GM19372 (cell line): ENCODE measurements at regions not wholly inside any gene's neighbourhood (a gene's known extent, or its start where the extent isn't known, plus 50 kb on each side); places are given as distances from the start of the nearest gene placed in this dataset.

ENCODE experiments used
- ATAC-seq: cut with Tn5 transposase; IDR thresholded peaks from one replicate; pipeline ENCODE4 v1.9.1; 2021; ENCODE audit warnings: mild to moderate bottlenecking, low read depth, moderate library complexity; ENCODE audit not compliant: unreplicated experiment

GRCh38 chr13:26989957-26990713, 181.5 kb downstream of the USP12 start:
- no peak for ATAC-seq

DNA sequence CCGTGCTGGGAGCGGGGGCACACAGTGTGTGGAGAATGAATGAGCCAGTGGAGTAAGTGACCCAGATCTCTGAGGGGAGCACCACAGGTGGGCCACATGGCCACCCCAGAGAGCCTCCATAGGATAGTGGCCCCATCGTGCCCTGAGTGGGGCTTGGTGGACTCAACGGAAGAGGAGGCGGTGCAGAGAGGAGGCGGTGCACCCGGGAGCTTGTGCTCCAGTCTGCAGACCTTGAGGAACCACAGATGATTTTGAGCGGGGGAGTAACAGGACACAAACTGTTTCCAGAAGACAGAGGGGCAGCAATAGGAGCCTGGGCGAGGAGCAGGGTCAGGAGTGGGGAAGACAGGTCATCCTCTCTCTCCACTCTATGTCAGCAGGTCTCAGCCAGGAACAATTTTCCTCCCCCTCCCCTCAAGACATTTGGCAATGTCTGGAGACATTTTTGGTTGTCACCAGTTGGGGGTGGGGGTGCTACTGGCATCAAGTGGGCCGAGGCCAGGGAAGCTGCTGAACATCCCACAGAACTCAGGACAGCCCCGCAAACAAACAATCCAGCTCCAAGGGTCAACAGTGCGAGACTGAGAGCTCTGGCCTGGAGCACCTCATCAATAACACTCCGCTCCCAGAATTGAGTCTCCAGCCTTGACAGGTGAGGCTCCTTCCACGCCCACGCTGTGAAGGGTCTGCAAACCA, 182.2 kb downstream of the USP12 start:
- ATAC-seq, result no peak

DNA sequence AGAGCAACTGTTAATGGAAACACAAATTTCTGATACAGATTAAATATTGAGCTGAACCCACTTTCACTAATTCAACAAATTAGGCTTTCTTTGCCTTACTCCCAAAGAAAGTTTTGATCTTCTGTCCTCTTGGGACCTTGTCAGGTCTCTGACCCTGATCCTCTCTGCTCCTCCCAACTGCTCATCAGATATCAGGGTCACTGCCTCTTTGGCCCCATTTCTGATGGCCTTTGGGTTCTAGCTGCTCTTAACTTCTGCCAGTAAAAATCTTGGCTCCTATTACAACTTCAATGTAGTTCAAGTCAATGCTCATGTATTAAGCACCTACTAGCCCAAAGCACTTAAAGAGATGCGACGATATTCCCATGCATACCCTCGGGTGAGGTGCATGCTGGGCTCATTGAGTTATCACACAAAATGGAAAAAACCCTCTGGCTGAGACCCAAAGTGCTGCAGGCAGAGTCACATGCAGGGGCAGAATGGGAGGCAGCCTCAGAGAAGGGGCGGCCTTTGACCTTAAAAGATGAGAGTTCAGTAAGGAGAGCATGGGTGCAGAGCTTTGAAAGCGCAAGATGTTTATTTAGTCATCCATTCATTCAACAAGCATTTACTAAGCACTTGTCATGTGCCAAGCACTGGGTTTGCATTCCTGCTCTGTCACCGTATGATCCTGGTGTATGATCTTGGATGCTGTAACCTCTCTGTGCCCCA, 183.4 kb downstream of the USP12 start:
- ATAC-seq, result no peak

DNA sequence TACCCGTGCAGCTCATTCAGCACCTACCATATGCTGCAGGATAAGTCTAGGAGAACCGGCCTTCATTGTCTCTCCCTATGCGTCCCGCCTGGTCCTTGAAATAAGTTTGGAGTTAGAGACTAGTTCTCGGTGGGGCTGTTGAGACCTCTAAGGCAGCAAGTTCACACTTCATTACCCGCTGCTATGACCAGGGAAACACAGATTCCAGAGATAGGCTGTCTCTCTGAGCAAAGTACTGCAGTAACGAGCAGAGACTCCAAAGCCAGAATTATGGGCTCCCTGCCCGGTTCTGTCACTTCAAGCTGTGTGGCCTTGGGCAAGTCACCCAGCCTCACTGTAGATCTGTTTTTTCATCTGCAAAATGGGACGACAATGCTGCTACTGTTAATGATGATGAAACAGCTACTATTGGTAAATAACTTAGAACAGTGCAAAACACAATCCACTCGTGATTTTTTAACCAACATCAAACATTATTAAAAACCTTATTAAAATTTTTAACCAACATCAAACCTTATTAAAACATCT, 184.1 kb downstream of the USP12 start:
- no peak for ATAC-seq

DNA sequence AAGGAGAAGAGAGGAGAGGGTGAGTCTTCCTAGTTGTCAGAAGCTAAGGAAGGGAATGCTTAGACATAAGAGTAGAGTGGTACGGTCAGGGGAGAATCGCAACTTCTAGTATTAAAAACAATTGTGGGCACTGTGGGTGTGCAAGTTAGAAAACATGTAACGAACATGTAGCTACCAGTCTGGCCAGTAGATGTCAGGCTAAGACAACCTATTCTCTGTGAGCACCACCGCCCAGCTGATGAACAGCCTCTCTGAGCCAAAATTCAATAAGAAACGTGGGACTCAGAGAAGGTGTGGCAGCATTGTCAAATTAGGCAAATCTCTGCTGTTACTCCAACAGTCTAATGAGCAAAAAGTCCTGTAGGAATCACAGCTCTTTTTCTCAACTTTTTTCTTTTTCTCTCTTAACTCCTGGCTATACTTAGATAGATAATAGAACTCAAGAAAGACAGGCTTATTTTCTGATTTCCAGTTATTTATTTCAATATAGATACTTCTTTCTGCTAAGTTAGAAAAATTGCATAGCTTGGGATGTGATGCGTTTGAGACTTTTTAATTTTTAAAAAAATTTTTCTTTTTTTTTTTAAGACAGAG, 186.2 kb downstream of the USP12 start:
- peak; percentile 70 for ATAC-seq

- ATAC-seq, result no peak
These were observed 187.3 kb downstream of the USP12 start for GRCh38 chr13:26984337-26984736.

DNA sequence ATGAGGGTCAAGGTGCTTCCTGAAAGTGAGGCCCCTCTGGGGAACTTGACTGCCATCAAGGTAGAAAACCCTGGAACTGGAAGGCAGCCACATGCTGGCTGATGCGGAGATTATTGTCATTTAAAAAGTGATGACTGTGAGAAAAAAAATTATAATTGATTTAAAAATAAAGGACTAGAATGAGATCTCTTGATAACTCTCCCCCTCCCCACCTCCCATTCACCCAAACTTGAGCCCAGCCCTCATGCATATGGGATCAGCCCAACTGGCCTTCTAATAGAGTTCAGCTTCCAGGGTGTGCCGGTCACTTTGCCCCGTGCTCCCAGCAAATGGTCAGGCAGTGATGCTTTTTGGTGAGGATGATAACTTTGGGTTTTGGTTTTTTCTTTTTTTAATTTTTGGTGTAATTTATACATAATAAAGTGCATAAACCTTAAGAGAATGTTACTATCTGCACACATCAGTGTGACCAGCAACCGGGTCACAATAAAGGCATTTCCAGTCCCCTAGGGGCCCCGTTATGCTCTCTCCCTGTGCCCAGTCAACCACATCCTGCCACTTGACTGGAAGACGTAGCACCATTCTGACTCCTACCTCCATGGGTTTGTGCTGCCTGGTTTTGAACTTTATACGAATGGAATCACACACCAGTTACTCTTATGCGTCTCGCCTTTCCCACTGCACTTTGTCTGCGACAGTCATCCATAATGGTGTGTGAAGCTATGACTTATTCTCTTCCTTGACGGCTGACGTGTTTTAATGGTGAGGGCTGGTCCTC, 187.9 kb downstream of the USP12 start:
- no peak for ATAC-seq

DNA sequence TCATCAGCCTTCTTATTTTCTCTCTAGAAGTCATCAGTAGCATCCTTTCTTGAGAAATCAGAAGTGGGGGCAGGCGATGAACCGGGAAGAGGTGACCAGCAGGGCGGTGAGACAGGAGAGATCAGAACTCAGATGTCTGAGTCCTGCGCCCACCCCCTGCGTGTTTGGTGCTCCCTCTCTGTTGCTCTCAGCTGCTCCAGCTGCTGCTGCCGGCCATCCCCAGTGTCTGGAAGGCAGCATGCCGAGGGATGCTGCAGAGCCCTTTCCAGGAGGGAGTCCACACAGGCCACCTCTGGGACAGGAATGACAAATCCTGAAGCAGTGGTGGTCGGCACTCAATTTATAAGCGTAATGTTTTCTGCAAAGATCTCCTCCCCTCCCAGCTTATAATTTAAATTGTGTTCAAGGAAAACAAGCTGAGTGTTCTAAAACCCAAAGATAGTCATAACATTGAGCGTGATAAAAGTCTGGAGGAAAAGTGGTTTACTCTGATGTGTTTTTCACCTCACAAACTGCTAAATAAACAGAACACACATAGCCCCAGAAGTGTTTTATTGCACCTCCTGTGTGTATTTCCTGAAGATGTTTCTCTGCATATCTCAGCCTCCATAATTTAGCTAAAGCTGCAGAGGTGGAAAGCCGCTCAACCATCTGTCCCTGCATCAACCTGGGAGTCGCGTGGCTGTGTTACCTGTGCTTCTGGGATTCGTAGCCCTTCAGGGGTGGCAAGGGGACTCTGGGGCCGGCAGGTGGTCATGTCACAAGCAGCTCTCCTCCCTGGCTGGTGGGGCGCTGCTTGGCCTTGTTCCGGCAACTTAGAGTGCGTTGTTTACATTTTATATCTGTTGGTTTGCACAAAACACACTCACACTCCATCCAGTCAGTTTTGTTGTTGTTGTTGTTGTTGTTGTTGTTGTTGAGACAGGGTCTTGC, 191.2 kb downstream of the USP12 start:
- ATAC-seq, result no peak

GRCh38 chr13:26979334-26979733, 192.3 kb downstream of the USP12 start:
- ATAC-seq, result no peak

GRCh38 chr13:26978081-26978860, 193.3 kb downstream of the USP12 start:
- ATAC-seq, result no peak

- no peak for ATAC-seq
These were observed 194.1 kb downstream of the USP12 start for GRCh38 chr13:26977541-26977940.

- no peak for ATAC-seq
These were observed 195.3 kb downstream of the USP12 start for GRCh38 chr13:26976313-26976712.

DNA sequence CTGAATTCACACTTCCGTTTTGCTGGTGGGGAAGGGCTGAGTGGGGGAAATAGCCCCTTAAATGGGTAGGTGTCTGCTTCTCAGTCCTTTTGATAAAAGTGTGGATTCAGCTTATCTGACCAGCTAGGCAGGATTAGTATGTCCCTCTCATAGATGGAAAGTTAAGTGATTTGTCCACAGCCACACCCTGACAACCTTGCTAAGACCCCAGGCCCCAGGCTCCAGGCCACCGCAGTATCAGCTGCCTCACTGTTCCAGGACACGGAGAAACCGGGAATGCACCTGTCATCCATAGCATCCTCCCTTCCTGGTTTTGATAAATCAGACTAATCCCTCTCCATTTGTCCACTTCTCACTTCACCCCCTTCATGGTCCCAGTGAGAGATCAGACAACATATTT, 197.7 kb downstream of the USP12 start:
- ATAC-seq, result no peak

DNA sequence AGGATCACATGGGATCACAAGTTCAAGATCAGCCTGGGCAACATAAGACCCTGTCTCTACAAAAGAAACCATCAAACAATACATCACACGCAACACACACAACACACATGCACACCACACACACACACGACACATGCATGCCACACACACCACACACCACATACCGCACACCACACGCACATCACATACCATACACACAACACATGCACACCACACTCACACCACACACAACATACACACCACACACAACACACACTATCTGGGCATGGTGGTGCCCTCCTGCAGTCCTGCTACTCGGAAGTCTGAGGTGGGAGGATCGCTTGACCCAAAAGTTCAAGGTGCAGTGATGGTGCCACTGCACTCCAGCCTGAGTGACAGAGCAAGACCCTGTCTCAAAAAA, 198.3 kb downstream of the USP12 start:
- no peak for ATAC-seq

- peak; percentile 70 for ATAC-seq
These were observed 199.4 kb downstream of the USP12 start for GRCh38 chr13:26971990-26972887.

GRCh38 chr13:26968431-26969341, 202.9 kb downstream of the USP12 start:
- no peak for ATAC-seq
